Caki2 (cell line): ENCODE measurements at regions not wholly inside any gene's neighbourhood (a gene's known extent, or its start where the extent isn't known, plus 50 kb on each side); places are given as distances from the start of the nearest gene placed in this dataset.

Source experiments
- DNase-seq: peaks from one replicate; pipeline ENCODE4 v3.0.0-alpha.2; 2015; ENCODE audit warnings: low read depth
- in situ Hi-C: cut with HindIII; loops from 2 replicates; pipeline ENCODE4 v1.10.0; 2016; ENCODE audit warnings: low sequenced_read_pairs, low pct_unique_long_range_greater_than_20kb, mixed read lengths

GRCh38 chr7:125020801-125021200, 91.2 kb upstream of the POT1 start:
- DNase-seq: no peak
- in situ Hi-C loops: no loop called here

GRCh38 chr7:125010540-125010939, 80.9 kb upstream of the POT1 start:
- DNase-seq: no peak
- in situ Hi-C loops: no loop called here

- in situ Hi-C loops: no loop called here
- DNase-seq: peak; percentile 17
These were observed 67.2 kb upstream of the POT1 start for GRCh38 chr7:124996778-124997177.

- DNase-seq: peak; percentile 56
These were observed 63.4 kb upstream of the POT1 start for GRCh38 chr7:124992851-124993562.

GRCh38 chr7:124989911-124990310, 60.3 kb upstream of the POT1 start:
- in situ Hi-C loops: no loop called here
- no peak for DNase-seq

More at GRCh38 chr7:124992851-124993562, 63.4 kb upstream of the POT1 start:
- in situ Hi-C loops: no loop called here
